ENCODE measurements at regions not wholly inside any gene's neighbourhood (a gene's known extent, or its start where the extent isn't known, plus 50 kb on each side); places are given as distances from the start of the nearest gene placed in this dataset.
"Not testable (repeated sequence)": the region's sequence is repeated elsewhere in the genome, so short reads cannot be mapped to it uniquely, and the experiment has no call there.

GRCh38 chr5:143898916-143899591 lies 87.1 kb downstream of the HMHB1 start:
- DNase-seq (ENCODE audit: low read depth in 4 of 4, low spot score in 3 of 4) = no peak

GRCh38 chr5:143908959-143909358 lies 97.0 kb downstream of the HMHB1 start:
- no peak for DNase-seq (ENCODE audit: low read depth in 4 of 4, low spot score in 3 of 4)

GRCh38 chr5:143913008-143913752 lies 101.2 kb downstream of the HMHB1 start:
- DNase-seq (ENCODE audit: low read depth in 4 of 4, low spot score in 3 of 4) = no peak

GRCh38 chr5:143914756-143915155 lies 102.8 kb downstream of the HMHB1 start:
- DNase-seq (ENCODE audit: low read depth in 4 of 4, low spot score in 3 of 4) = no peak

GRCh38 chr5:143916451-143916850 lies 104.5 kb downstream of the HMHB1 start:
- no peak for DNase-seq (ENCODE audit: low read depth in 4 of 4, low spot score in 3 of 4)

- DNase-seq (ENCODE audit: low read depth in 4 of 4, low spot score in 3 of 4) = no peak
Measured at GRCh38 chr5:143918961-143919360, 107.0 kb downstream of the HMHB1 start.

- DNase-seq (ENCODE audit: low read depth in 4 of 4, low spot score in 3 of 4) = no peak
Measured at GRCh38 chr5:143920772-143921171, 108.8 kb downstream of the HMHB1 start.

GRCh38 chr5:143921525-143922311 lies 109.8 kb downstream of the HMHB1 start:
- no peak for DNase-seq (ENCODE audit: low read depth in 4 of 4, low spot score in 3 of 4)

- DNase-seq (ENCODE audit: low read depth in 4 of 4, low spot score in 3 of 4) = no peak
Measured at GRCh38 chr5:143922718-143923117, 110.8 kb downstream of the HMHB1 start.

- DNase-seq (ENCODE audit: low read depth in 4 of 4, low spot score in 3 of 4) = no peak
Measured at GRCh38 chr5:143923634-143924266, 111.8 kb downstream of the HMHB1 start.

- DNase-seq (ENCODE audit: low read depth in 4 of 4, low spot score in 3 of 4) = no peak
Measured at GRCh38 chr5:143924311-143924978, 112.5 kb downstream of the HMHB1 start.

- DNase-seq (ENCODE audit: low read depth in 4 of 4, low spot score in 3 of 4) = not testable (repeated sequence)
Measured at GRCh38 chr5:143924979-143925325, 113.0 kb downstream of the HMHB1 start.

- DNase-seq (ENCODE audit: low read depth in 4 of 4, low spot score in 3 of 4) = no peak
Measured at GRCh38 chr5:143929486-143929885, 117.5 kb downstream of the HMHB1 start.

- no peak for DNase-seq (ENCODE audit: low read depth in 4 of 4, low spot score in 3 of 4)
Measured at GRCh38 chr5:143930561-143930960, 118.6 kb downstream of the HMHB1 start.

GRCh38 chr5:143931476-143931875 lies 119.5 kb downstream of the HMHB1 start:
- no peak for DNase-seq (ENCODE audit: low read depth in 4 of 4, low spot score in 3 of 4)

- no peak for DNase-seq (ENCODE audit: low read depth in 4 of 4, low spot score in 3 of 4)
Measured at GRCh38 chr5:143931986-143932385, 120.0 kb downstream of the HMHB1 start.

- no peak for DNase-seq (ENCODE audit: low read depth in 4 of 4, low spot score in 3 of 4)
Measured at GRCh38 chr5:143932584-143932983, 120.6 kb downstream of the HMHB1 start.

- DNase-seq (ENCODE audit: low read depth in 4 of 4, low spot score in 3 of 4) = no peak
Measured at GRCh38 chr5:143933451-143933850, 121.5 kb downstream of the HMHB1 start.

GRCh38 chr5:143934821-143935220 lies 122.9 kb downstream of the HMHB1 start:
- DNase-seq (ENCODE audit: low read depth in 4 of 4, low spot score in 3 of 4) = no peak

GRCh38 chr5:143938230-143938629 lies 126.3 kb downstream of the HMHB1 start:
- no peak for DNase-seq (ENCODE audit: low read depth in 4 of 4, low spot score in 3 of 4)

GRCh38 chr5:143946837-143947236 lies 134.9 kb downstream of the HMHB1 start:
- no peak for DNase-seq (ENCODE audit: low read depth in 4 of 4, low spot score in 3 of 4)

Data from right renal pelvis (tissue), 4 donors.